ENCODE measurements at regions not wholly inside any gene's neighbourhood (a gene's known extent, or its start where the extent isn't known, plus 50 kb on each side); places are given as distances from the start of the nearest gene placed in this dataset.

GRCh38 chr12:115411121-115411520 lies 727.1 kb upstream of the TBX3 start:
- Histone ChIP-seq H3K36me3 (no peaks in the 10 kb centered on the region), H3K9me3 (no peaks in the 10 kb centered on the region), H3K4me3 (no peak overlapping the region), H3K4me1 (no peaks in the 10 kb centered on the region), H3K27ac (no peak overlapping the region), H3K27me3 (no peaks in the 10 kb centered on the region)
- intact Hi-C loops (cut with DNase I), result no loop called here
- DNase-seq, result no peak
- no peak for ATAC-seq
- no peak for TF ChIP-seq CTCF (IDR thresholded peaks at IDR 0.05)

- no peak overlapping the region for H3K4me3 ChIP-seq
- H3K27ac ChIP-seq, result no peak overlapping the region
- no peaks in the 10 kb centered on the region for H3K9me3 ChIP-seq
- ATAC-seq (no peak), DNase-seq (no peak)
- no peaks in the 10 kb centered on the region for H3K36me3 ChIP-seq
- no peaks in the 10 kb centered on the region for H3K4me1 ChIP-seq
- H3K27me3 ChIP-seq, result no peaks in the 10 kb centered on the region
- intact Hi-C loops (cut with DNase I), result no loop called here
- TF ChIP-seq CTCF (IDR thresholded peaks at IDR 0.05), result no peak
Observed at GRCh38 chr12:115408642-115409041, 724.7 kb upstream of the TBX3 start.

GRCh38 chr12:115407723-115408122 lies 723.7 kb upstream of the TBX3 start:
- Histone ChIP-seq H3K4me1 (no peaks in the 10 kb centered on the region), H3K36me3 (no peaks in the 10 kb centered on the region), H3K4me3 (no peak overlapping the region), H3K9me3 (no peaks in the 10 kb centered on the region), H3K27me3 (no peaks in the 10 kb centered on the region), H3K27ac (no peak overlapping the region)
- no peak for DNase-seq
- ATAC-seq, result no peak
- TF ChIP-seq CTCF (IDR thresholded peaks at IDR 0.05), result no peak
- intact Hi-C loops (cut with DNase I), result no loop called here

- ATAC-seq, result no peak
- intact Hi-C loops (cut with DNase I), result no loop called here
- DNase-seq, result no peak
Observed at GRCh38 chr12:115407036-115407435, 723.1 kb upstream of the TBX3 start.

GRCh38 chr12:115405471-115405860 lies 721.5 kb upstream of the TBX3 start:
- intact Hi-C loops (cut with DNase I), result no loop called here
- Histone ChIP-seq H3K27me3 (no peaks in the 10 kb centered on the region), H3K36me3 (no peaks in the 10 kb centered on the region), H3K4me3 (no peak overlapping the region), H3K4me1 (no peaks in the 10 kb centered on the region), H3K9me3 (no peaks in the 10 kb centered on the region), H3K27ac (no peak overlapping the region)
- ATAC-seq (no peak), DNase-seq (no peak)
- no peak for TF ChIP-seq CTCF (IDR thresholded peaks at IDR 0.05)

More at GRCh38 chr12:115407036-115407435, 723.1 kb upstream of the TBX3 start:
- no peak for TF ChIP-seq CTCF (IDR thresholded peaks at IDR 0.05)
- no peak overlapping the region for H3K4me3 ChIP-seq
- H3K27me3 ChIP-seq, result no peaks in the 10 kb centered on the region
- no peaks in the 10 kb centered on the region for H3K4me1 ChIP-seq
- no peak overlapping the region for H3K27ac ChIP-seq
- no peaks in the 10 kb centered on the region for H3K36me3 ChIP-seq
- no peaks in the 10 kb centered on the region for H3K9me3 ChIP-seq

- no peak overlapping the region for H3K4me3 ChIP-seq
- ATAC-seq (no peak), DNase-seq (no peak)
Observed at GRCh38 chr12:115404761-115405470, 720.9 kb upstream of the TBX3 start.

More at GRCh38 chr12:115404761-115405470, 720.9 kb upstream of the TBX3 start:
- intact Hi-C loops (cut with DNase I), result no loop called here
- Histone ChIP-seq H3K4me1 (no peaks in the 10 kb centered on the region), H3K27ac (no peak overlapping the region), H3K27me3 (no peaks in the 10 kb centered on the region), H3K36me3 (no peaks in the 10 kb centered on the region), H3K9me3 (no peaks in the 10 kb centered on the region)
- no peak for TF ChIP-seq CTCF (IDR thresholded peaks at IDR 0.05)
